HUES48 (cell line): ENCODE measurements at regions not wholly inside any gene's neighbourhood (a gene's known extent, or its start where the extent isn't known, plus 50 kb on each side); places are given as distances from the start of the nearest gene placed in this dataset.

ENCODE experiments used
- H3K27ac ChIP-seq: one replicate; pipeline ENCODE4 v1.7.0; 2013; ENCODE audit warnings: low read depth, low read length, inconsistent platforms
- H3K27me3 ChIP-seq: 2 replicates; pipeline ENCODE4 v1.6.1; 2013; ENCODE audit warnings: mild to moderate bottlenecking, low read length; ENCODE audit not compliant: control insufficient read depth, insufficient read depth
- H3K36me3 ChIP-seq: 2 replicates; pipeline ENCODE4 v1.6.1; 2013; ENCODE audit warnings: low read length; ENCODE audit not compliant: control insufficient read depth, insufficient read depth
- H3K4me1 ChIP-seq: 2 replicates; pipeline ENCODE4 v1.6.1; 2013; ENCODE audit warnings: mild to moderate bottlenecking, low read length; ENCODE audit not compliant: control insufficient read depth, insufficient read depth
- H3K4me3 ChIP-seq: 2 replicates; pipeline ENCODE4 v1.5.1; 2013; ENCODE audit warnings: mild to moderate bottlenecking, low read depth, low read length
- H3K9ac ChIP-seq: 2 replicates; pipeline ENCODE4 v1.6.1; 2013; ENCODE audit warnings: mild to moderate bottlenecking, low read depth, low read length, moderate library complexity
- H3K9me3 ChIP-seq: 2 replicates; pipeline ENCODE4 v1.6.1; 2013; ENCODE audit warnings: low read length; ENCODE audit not compliant: control insufficient read depth, insufficient read depth

GRCh38 chr4:171714791-171715454, 98.3 kb upstream of the GALNTL6 start:
- Histone ChIP-seq H3K9me3 (no peaks in the 10 kb centered on the region), H3K27ac (no peak overlapping the region), H3K36me3 (no peaks in the 10 kb centered on the region), H3K9ac (no peak overlapping the region), H3K4me1 (no peaks in the 10 kb centered on the region), H3K27me3 (no peaks in the 10 kb centered on the region), H3K4me3 (no peak overlapping the region)

GRCh38 chr4:171710743-171711142, 102.5 kb upstream of the GALNTL6 start:
- Histone ChIP-seq H3K36me3 (no peaks in the 10 kb centered on the region), H3K4me3 (no peak overlapping the region), H3K9me3 (no peaks in the 10 kb centered on the region), H3K27ac (no peak overlapping the region), H3K9ac (no peak overlapping the region), H3K27me3 (no peaks in the 10 kb centered on the region), H3K4me1 (no peaks in the 10 kb centered on the region)

- no peaks in the 10 kb centered on the region for H3K9me3 ChIP-seq
- no peak overlapping the region for H3K4me3 ChIP-seq
- no peak overlapping the region for H3K27ac ChIP-seq
- H3K4me1 ChIP-seq = no peaks in the 10 kb centered on the region
- H3K36me3 ChIP-seq = no peaks in the 10 kb centered on the region
- H3K27me3 ChIP-seq = no peaks in the 10 kb centered on the region
- H3K9ac ChIP-seq = no peak overlapping the region
Observed at GRCh38 chr4:171676555-171677215, 136.5 kb upstream of the GALNTL6 start.

GRCh38 chr4:171674781-171675180, 138.4 kb upstream of the GALNTL6 start:
- no peaks in the 10 kb centered on the region for H3K27me3 ChIP-seq
- H3K36me3 ChIP-seq = no peaks in the 10 kb centered on the region
- H3K4me3 ChIP-seq = no peak overlapping the region
- no peaks in the 10 kb centered on the region for H3K9me3 ChIP-seq
- no peaks in the 10 kb centered on the region for H3K4me1 ChIP-seq
- no peak overlapping the region for H3K27ac ChIP-seq
- no peak overlapping the region for H3K9ac ChIP-seq

GRCh38 chr4:171668403-171668802, 144.8 kb upstream of the GALNTL6 start:
- no peaks in the 10 kb centered on the region for H3K9me3 ChIP-seq
- H3K4me3 ChIP-seq = no peak overlapping the region
- no peaks in the 10 kb centered on the region for H3K4me1 ChIP-seq
- H3K27me3 ChIP-seq = no peaks in the 10 kb centered on the region
- no peaks in the 10 kb centered on the region for H3K36me3 ChIP-seq
- H3K27ac ChIP-seq = no peak overlapping the region
- H3K9ac ChIP-seq = no peak overlapping the region

- Histone ChIP-seq H3K27me3 (no peaks in the 10 kb centered on the region), H3K36me3 (no peaks in the 10 kb centered on the region), H3K4me1 (no peaks in the 10 kb centered on the region), H3K27ac (no peak overlapping the region), H3K9ac (no peak overlapping the region), H3K4me3 (no peak overlapping the region), H3K9me3 (no peaks in the 10 kb centered on the region)
Observed at GRCh38 chr4:171667906-171668305, 145.3 kb upstream of the GALNTL6 start.

- H3K9ac ChIP-seq = no peak overlapping the region
- H3K36me3 ChIP-seq = no peaks in the 10 kb centered on the region
- H3K9me3 ChIP-seq = no peaks in the 10 kb centered on the region
- H3K4me1 ChIP-seq = no peaks in the 10 kb centered on the region
- H3K27me3 ChIP-seq = no peaks in the 10 kb centered on the region
- no peak overlapping the region for H3K4me3 ChIP-seq
- H3K27ac ChIP-seq = no peak overlapping the region
Observed at GRCh38 chr4:171651071-171651470, 162.1 kb upstream of the GALNTL6 start.

- Histone ChIP-seq H3K27me3 (no peaks in the 10 kb centered on the region), H3K9ac (no peak overlapping the region), H3K27ac (no peak overlapping the region), H3K4me3 (no peak overlapping the region), H3K4me1 (no peaks in the 10 kb centered on the region), H3K9me3 (no peaks in the 10 kb centered on the region), H3K36me3 (no peaks in the 10 kb centered on the region)
Observed at GRCh38 chr4:171650543-171650942, 162.7 kb upstream of the GALNTL6 start.

- H3K9ac ChIP-seq = no peak overlapping the region
Observed at GRCh38 chr4:171648926-171649325, 164.3 kb upstream of the GALNTL6 start.

GRCh38 chr4:171646984-171647383, 166.2 kb upstream of the GALNTL6 start:
- Histone ChIP-seq H3K4me1 (0 out of 2 replicates have a peak, but pooled peaks cover 3% of the 10 kb centered on the region), H3K36me3 (no peaks in the 10 kb centered on the region)

More at GRCh38 chr4:171648926-171649325, 164.3 kb upstream of the GALNTL6 start:
- no peaks in the 10 kb centered on the region for H3K36me3 ChIP-seq
- H3K4me1 ChIP-seq = 0 out of 2 replicates have a peak, but pooled peaks cover 3% of the 10 kb centered on the region
- no peak overlapping the region for H3K4me3 ChIP-seq
- H3K9me3 ChIP-seq = no peaks in the 10 kb centered on the region
- H3K27ac ChIP-seq = no peak overlapping the region
- no peaks in the 10 kb centered on the region for H3K27me3 ChIP-seq

GRCh38 chr4:171644430-171645057, 168.7 kb upstream of the GALNTL6 start:
- Histone ChIP-seq H3K4me3 (no peak overlapping the region), H3K27ac (no peak overlapping the region), H3K36me3 (no peaks in the 10 kb centered on the region), H3K9ac (no peak overlapping the region), H3K27me3 (no peaks in the 10 kb centered on the region), H3K4me1 (0 out of 2 replicates have a peak, but pooled peaks cover 3% of the 10 kb centered on the region), H3K9me3 (no peaks in the 10 kb centered on the region)

More at GRCh38 chr4:171646984-171647383, 166.2 kb upstream of the GALNTL6 start:
- Histone ChIP-seq H3K4me3 (no peak overlapping the region), H3K27me3 (no peaks in the 10 kb centered on the region), H3K9me3 (no peaks in the 10 kb centered on the region), H3K27ac (no peak overlapping the region), H3K9ac (no peak overlapping the region)
